ENCODE measurements at regions not wholly inside any gene's neighbourhood (a gene's known extent, or its start where the extent isn't known, plus 50 kb on each side); places are given as distances from the start of the nearest gene placed in this dataset.

DNA sequence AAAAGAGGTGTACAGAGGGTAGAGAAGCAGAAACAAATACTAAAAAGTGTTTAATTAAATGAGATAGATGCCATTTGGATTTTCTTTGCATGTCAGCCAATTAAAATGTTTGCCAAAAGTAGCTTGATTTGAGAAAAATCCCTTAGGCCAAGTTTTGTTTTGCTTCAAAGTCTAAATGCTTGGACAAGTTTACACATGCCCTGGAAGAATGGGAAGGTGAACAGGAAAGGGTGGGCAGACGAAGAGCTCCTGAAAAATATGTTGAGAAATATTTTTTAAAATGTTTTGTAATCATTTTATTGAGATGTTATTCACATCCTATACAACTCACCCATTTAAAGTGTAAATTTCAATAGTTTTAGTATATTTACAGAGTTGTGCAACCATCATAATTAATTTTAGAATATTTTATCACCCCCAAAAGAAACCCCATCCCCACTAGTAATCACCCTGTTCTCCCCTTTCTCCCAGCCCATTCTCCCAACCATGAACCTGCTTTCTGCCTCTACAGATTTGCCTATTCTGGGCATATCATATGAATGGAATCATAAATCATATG lies 98.5 kb upstream of the ANK3 start:
- Mint-ChIP-seq H3K4me3 (no peak overlapping the region), H3K27me3 (ENCODE audit: low read depth in 2 of 2) (no peaks in the 10 kb centered on the region)
- TF ChIP-seq, protein P1, sequence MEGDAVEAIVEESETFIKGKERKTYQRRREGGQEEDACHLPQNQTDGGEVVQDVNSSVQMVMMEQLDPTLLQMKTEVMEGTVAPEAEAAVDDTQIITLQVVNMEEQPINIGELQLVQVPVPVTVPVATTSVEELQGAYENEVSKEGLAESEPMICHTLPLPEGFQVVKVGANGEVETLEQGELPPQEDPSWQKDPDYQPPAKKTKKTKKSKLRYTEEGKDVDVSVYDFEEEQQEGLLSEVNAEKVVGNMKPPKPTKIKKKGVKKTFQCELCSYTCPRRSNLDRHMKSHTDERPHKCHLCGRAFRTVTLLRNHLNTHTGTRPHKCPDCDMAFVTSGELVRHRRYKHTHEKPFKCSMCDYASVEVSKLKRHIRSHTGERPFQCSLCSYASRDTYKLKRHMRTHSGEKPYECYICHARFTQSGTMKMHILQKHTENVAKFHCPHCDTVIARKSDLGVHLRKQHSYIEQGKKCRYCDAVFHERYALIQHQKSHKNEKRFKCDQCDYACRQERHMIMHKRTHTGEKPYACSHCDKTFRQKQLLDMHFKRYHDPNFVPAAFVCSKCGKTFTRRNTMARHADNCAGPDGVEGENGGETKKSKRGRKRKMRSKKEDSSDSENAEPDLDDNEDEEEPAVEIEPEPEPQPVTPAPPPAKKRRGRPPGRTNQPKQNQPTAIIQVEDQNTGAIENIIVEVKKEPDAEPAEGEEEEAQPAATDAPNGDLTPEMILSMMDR (IDR thresholded peaks at IDR 0.05) = no peak

DNA sequence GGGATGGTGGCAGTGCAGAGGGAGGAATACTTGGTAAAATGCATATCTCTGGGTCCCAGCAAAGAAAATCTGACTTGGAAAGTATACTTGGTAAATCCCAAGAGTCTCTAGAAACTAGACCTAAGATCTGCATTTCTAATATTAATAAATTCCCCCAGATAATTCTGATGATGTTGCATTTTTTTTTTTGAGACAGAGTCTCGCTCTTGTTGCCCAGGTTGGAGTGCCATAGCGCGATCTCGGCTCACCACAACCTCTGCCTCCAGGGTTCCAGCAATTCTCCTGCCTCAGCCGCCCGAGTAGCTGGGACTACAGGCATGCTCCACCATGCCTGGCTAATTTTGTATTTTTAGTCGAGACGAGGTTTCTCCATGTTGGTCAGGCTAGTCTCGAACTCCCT lies 97.9 kb upstream of the ANK3 start:
- no peaks in the 10 kb centered on the region for H3K36me3 ChIP-seq (ENCODE audit: control insufficient read depth, insufficient read depth, low read length)
- no peak for DNase-seq
- no peak overlapping the region for H3K27ac ChIP-seq (ENCODE audit: low read length)
- H3K4me1 ChIP-seq (ENCODE audit: control insufficient read depth, insufficient read depth, low read length) = no peaks in the 10 kb centered on the region
- no peak overlapping the region for H3K4me3 ChIP-seq (ENCODE audit: low read length)
- 91% methylated on average over 9 of the region's 9 CpGs for WGBS (ENCODE audit: insufficient coverage)
- H3K4me3 Mint-ChIP-seq = no peak overlapping the region
- H3K27me3 ChIP-seq (ENCODE audit: control insufficient read depth, insufficient read depth, low read length) = no peaks in the 10 kb centered on the region
- no peaks in the 10 kb centered on the region for H3K9me3 ChIP-seq (ENCODE audit: control insufficient read depth, insufficient read depth, low read length)
- H3K27me3 Mint-ChIP-seq (ENCODE audit: low read depth in 2 of 2) = no peaks in the 10 kb centered on the region
- H3K9me3 Mint-ChIP-seq = peaks cover 0 to 4% of the 10 kb centered on the region in 2 donors
- H3K4me1 Mint-ChIP-seq = no peaks in the 10 kb centered on the region
- no peak overlapping the region for H3K27ac Mint-ChIP-seq
- ATAC-seq = no peak
- intact Hi-C loops (cut with micrococcal nuclease) = no loop called here
- no peaks in the 10 kb centered on the region for H3K36me3 Mint-ChIP-seq
- TF ChIP-seq, protein P1 (IDR thresholded peaks at IDR 0.05) = no peak

More for the DNA sequence above, 98.5 kb upstream of the ANK3 start:
- no peaks in the 10 kb centered on the region for H3K4me1 ChIP-seq (ENCODE audit: control insufficient read depth, insufficient read depth, low read length)
- H3K4me3 ChIP-seq (ENCODE audit: low read length) = no peak overlapping the region
- H3K4me1 Mint-ChIP-seq = no peaks in the 10 kb centered on the region
- no peaks in the 10 kb centered on the region for H3K27me3 ChIP-seq (ENCODE audit: control insufficient read depth, insufficient read depth, low read length)
- H3K27ac Mint-ChIP-seq = no peak overlapping the region
- no peaks in the 10 kb centered on the region for H3K9me3 ChIP-seq (ENCODE audit: control insufficient read depth, insufficient read depth, low read length)
- ATAC-seq (no peak), DNase-seq (no peak)
- H3K9me3 Mint-ChIP-seq = peaks cover 0 to 6% of the 10 kb centered on the region in 2 donors
- H3K36me3 ChIP-seq (ENCODE audit: control insufficient read depth, insufficient read depth, low read length) = no peaks in the 10 kb centered on the region
- H3K27ac ChIP-seq (ENCODE audit: low read length) = no peak overlapping the region
- no CpG with 5 or more reads among the region's 1 CpG for WGBS (ENCODE audit: insufficient coverage)
- no peaks in the 10 kb centered on the region for H3K36me3 Mint-ChIP-seq
- intact Hi-C loops (cut with micrococcal nuclease) = no loop called here

DNA sequence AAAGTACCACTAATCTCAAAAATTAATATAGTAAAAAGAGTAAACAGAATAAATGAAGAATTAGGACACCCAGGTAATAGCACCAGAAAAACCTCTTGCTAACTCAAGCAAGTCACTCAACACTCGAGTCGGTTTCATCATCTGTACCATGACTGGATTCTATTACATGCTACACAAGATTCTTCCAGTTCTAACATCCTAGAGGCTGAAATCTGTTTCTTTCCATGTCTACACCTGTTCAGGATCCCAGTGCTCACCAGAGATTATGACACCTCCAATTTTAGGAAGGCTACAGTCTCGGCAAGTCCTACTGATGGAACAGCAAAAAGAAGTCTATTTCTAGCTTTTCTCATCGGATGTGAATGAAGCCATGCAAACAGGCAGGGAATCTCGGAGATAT lies 95.3 kb upstream of the ANK3 start:
- no peaks in the 10 kb centered on the region for H3K4me1 ChIP-seq (ENCODE audit: control insufficient read depth, insufficient read depth, low read length)
- no peak overlapping the region for H3K4me3 ChIP-seq (ENCODE audit: low read length)
- Mint-ChIP-seq H3K9me3 (peaks cover 0 to 1% of the 10 kb centered on the region in 2 donors), H3K4me1 (no peaks in the 10 kb centered on the region), H3K4me3 (no peak overlapping the region), H3K27ac (no peak overlapping the region), H3K27me3 (ENCODE audit: low read depth in 2 of 2) (no peaks in the 10 kb centered on the region), H3K36me3 (no peaks in the 10 kb centered on the region)
- H3K9me3 ChIP-seq (ENCODE audit: control insufficient read depth, insufficient read depth, low read length) = no peaks in the 10 kb centered on the region
- H3K36me3 ChIP-seq (ENCODE audit: control insufficient read depth, insufficient read depth, low read length) = no peaks in the 10 kb centered on the region
- intact Hi-C loops (cut with micrococcal nuclease) = no loop called here
- no peak overlapping the region for H3K27ac ChIP-seq (ENCODE audit: low read length)
- no peak for ATAC-seq
- no peak for DNase-seq
- H3K27me3 ChIP-seq (ENCODE audit: control insufficient read depth, insufficient read depth, low read length) = no peaks in the 10 kb centered on the region
- TF ChIP-seq, protein P1 (IDR thresholded peaks at IDR 0.05) = no peak
- 89% methylated on average over 5 of the region's 5 CpGs for WGBS (ENCODE audit: insufficient coverage)

DNA sequence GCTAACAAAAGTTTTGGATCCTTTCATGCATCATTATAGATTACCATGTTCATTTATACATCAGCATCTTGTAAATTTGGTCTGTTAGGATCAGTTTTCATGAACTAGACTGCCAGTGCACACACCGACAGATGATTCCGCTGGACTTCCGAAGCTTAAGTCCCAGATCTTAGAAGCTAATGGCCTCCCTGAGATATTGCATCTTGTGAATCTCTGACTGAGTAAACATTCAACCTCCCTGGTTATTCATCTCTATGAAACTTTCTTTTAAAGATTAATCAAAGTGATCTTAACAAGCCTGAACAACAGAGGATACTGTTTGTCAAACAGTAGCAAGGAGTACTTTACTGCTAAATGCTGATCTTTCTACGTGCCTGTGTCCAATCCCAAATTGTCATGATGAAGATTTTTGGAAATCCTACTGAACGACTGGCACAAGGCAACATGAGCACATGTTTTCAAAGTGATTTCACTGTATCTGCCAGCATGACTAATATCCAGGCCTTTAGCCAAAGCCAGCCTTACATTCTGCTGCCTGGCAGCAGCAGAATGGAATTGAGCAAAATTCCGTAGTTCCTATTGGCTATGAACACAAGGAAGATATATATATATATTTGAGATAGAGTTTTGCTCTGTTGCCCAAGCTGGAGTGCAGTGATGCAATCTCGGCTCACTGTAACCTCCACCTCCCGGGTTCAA lies 91.3 kb upstream of the ANK3 start:
- no peaks in the 10 kb centered on the region for H3K4me1 ChIP-seq (ENCODE audit: control insufficient read depth, insufficient read depth, low read length)
- H3K27me3 ChIP-seq (ENCODE audit: control insufficient read depth, insufficient read depth, low read length) = no peaks in the 10 kb centered on the region
- no peaks in the 10 kb centered on the region for H3K27me3 Mint-ChIP-seq (ENCODE audit: low read depth in 2 of 2)
- no peak overlapping the region for H3K4me3 Mint-ChIP-seq
- H3K27ac Mint-ChIP-seq = no peak overlapping the region
- ATAC-seq (no peak), DNase-seq (no peak)
- no peak overlapping the region for H3K27ac ChIP-seq (ENCODE audit: low read length)
- no peak overlapping the region for H3K4me3 ChIP-seq (ENCODE audit: low read length)
- no peaks in the 10 kb centered on the region for H3K4me1 Mint-ChIP-seq
- WGBS (ENCODE audit: insufficient coverage) = 95% methylated on average over 7 of the region's 8 CpGs
- no peaks in the 10 kb centered on the region for H3K9me3 ChIP-seq (ENCODE audit: control insufficient read depth, insufficient read depth, low read length)
- no peaks in the 10 kb centered on the region for H3K36me3 Mint-ChIP-seq
- intact Hi-C loops (cut with micrococcal nuclease) = no loop called here
- H3K9me3 Mint-ChIP-seq = peaks cover 0 to 4% of the 10 kb centered on the region in 2 donors
- no peaks in the 10 kb centered on the region for H3K36me3 ChIP-seq (ENCODE audit: control insufficient read depth, insufficient read depth, low read length)
- TF ChIP-seq, protein P1 (IDR thresholded peaks at IDR 0.05) = no peak

Data from natural killer cell (primary cell).